ENCODE measurements at regions not wholly inside any gene's neighbourhood (a gene's known extent, or its start where the extent isn't known, plus 50 kb on each side); places are given as distances from the start of the nearest gene placed in this dataset.

DNA sequence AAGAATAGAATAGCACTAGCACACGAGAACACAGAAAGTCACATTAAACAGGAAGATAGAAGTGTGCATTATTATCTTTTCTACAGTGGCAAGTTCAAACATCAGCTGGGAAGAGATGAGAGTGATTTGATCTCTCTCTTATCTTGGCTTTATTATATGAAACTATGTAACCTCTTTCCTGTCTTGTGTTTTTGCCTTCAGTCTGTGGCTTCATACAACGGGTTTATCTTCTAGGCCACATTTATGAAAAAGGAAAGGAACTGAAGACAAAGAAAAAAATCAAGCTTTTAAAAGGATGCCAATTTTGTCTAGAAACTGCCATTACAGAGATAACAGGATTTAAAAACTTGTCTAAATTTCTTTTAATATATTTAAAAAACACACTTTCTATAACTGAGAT lies 983.6 kb downstream of the RPA4 start:
- TF ChIP-seq EZH2phosphoT487 (IDR thresholded peaks at IDR 0.05; ENCODE audit: insufficient read depth, low read depth) (no peak), EZH2 (IDR thresholded peaks at IDR 0.05; ENCODE audit: insufficient read depth, poor library complexity, severe bottlenecking) (no peak)

Measured in GM23248 (cell line).